Endothelial cell of umbilical vein (primary cell): ENCODE measurements at regions not wholly inside any gene's neighbourhood (a gene's known extent, or its start where the extent isn't known, plus 50 kb on each side); places are given as distances from the start of the nearest gene placed in this dataset.

Source experiments
- BruUV-seq: library from RNA; stranded (reverse); fragments of 400-500 nt; replicated peaks from 2 replicates; lab custom pipeline; 2021; lab: Mats Ljungman, UMichigan
- CTCF ChIA-PET: fragments of 300-600, 350-600 bp; sonication (Branson Sonifier 250); formaldehyde crosslinking; loops from one replicate; lab custom pipeline; 2021; ENCODE audit warnings: antibody characterized with exemption, inconsistent platforms; lab: Charles Lee
- POLR2A ChIA-PET: fragments of 300-600, 350-600 bp; sonication (Branson Sonifier 250); formaldehyde crosslinking; loops from one replicate; lab custom pipeline; 2021; ENCODE audit warnings: antibody characterized with exemption, inconsistent platforms; lab: Charles Lee
- DNase-seq: peaks from one replicate; pipeline ENCODE4 v3.0.0-alpha.2; 2011; ENCODE audit warnings: low read depth, low spot score
- FAIRE-seq: peaks from 2 replicates; lab custom pipeline; 2011; peaks lifted over from hg19 to GRCh38; lab: Jason Lieb, UNC
- H2AFZ ChIP-seq: 2 replicates; pipeline ENCODE4 v1.6.0; 2012; ENCODE audit warnings: low read depth, low read length, control low read depth, inconsistent platforms
- H3K27ac ChIP-seq: 2 replicates; pipeline ENCODE4 v1.5.1; 2011; ENCODE audit warnings: low read depth, mild to moderate bottlenecking, control low read depth, low read length, moderate library complexity; ENCODE audit not compliant: insufficient read depth
- H3K27me3 ChIP-seq, 2 experiments: 2 replicates each; pipeline versions ENCODE4 v1.6.0 to v1.6.1; 2011; ENCODE audit warnings: low read length in 2 of 2, mixed read lengths in 1 of 2; ENCODE audit not compliant: control insufficient read depth in 2 of 2, insufficient read depth in 2 of 2
- H3K36me3 ChIP-seq, 2 experiments: 2 replicates in 1 of 2; 3 replicates in 1 of 2; pipeline ENCODE4 v1.5.1; 2011; ENCODE audit warnings: low read length in 2 of 2, mild to moderate bottlenecking in 1 of 2, moderate library complexity in 1 of 2; ENCODE audit not compliant: control insufficient read depth in 2 of 2, insufficient read depth in 2 of 2; ENCODE audit errors: extremely low read depth in 1 of 2
- H3K4me1 ChIP-seq: 3 replicates; pipeline ENCODE4 v1.5.1; 2011; ENCODE audit warnings: mild to moderate bottlenecking, low read length; ENCODE audit not compliant: control insufficient read depth, insufficient read depth; ENCODE audit errors: extremely low read depth
- H3K4me2 ChIP-seq: 2 replicates; pipeline ENCODE4 v1.6.1; 2011; ENCODE audit warnings: low read length, control low read depth, mixed read lengths; ENCODE audit not compliant: insufficient read depth
- H3K4me3 ChIP-seq, 3 experiments: fragments of 200-600 bp in 1 of 3; sonication (generic), shearing (Covaris generic) in 1 of 3; replicated peaks in 1 of 3; 2 replicates each; pipeline ENCODE4 v1.5.1; 2011 to 2016; ENCODE audit warnings: control low read depth in 3 of 3, low read length in 3 of 3, mild to moderate bottlenecking in 2 of 3, inconsistent platforms in 1 of 3, low read depth in 1 of 3, moderate library complexity in 1 of 3; ENCODE audit not compliant: insufficient read depth in 1 of 3
- H3K79me2 ChIP-seq: 2 replicates; pipeline ENCODE4 v1.6.0; 2012; ENCODE audit warnings: low read length, inconsistent platforms; ENCODE audit not compliant: control insufficient read depth, insufficient read depth
- H3K9ac ChIP-seq: replicated peaks from 2 replicates; pipeline ENCODE3; 2011; ENCODE audit warnings: low read length, control low read depth; ENCODE audit not compliant: insufficient read depth; ENCODE audit errors: extremely low read depth
- H3K9me1 ChIP-seq: replicated peaks from 3 replicates; pipeline ENCODE4 v1.6.0; 2011; ENCODE audit warnings: mild to moderate bottlenecking, low read length; ENCODE audit not compliant: control insufficient read depth, insufficient read depth; ENCODE audit errors: extremely low read depth
- H3K9me3 ChIP-seq: replicated peaks from 2 replicates; pipeline ENCODE4 v1.5.1; 2012; ENCODE audit warnings: low read length, inconsistent platforms; ENCODE audit not compliant: control insufficient read depth, insufficient read depth
- H4K20me1 ChIP-seq: replicated peaks from 2 replicates; pipeline ENCODE3; 2011; ENCODE audit warnings: mild to moderate bottlenecking, low read length; ENCODE audit not compliant: control insufficient read depth, insufficient read depth; ENCODE audit errors: extremely low read depth
- EZH2 ChIP-seq: IDR thresholded peaks from 2 replicates; pipeline ENCODE4 v1.6.1; 2012; ENCODE audit warnings: borderline replicate concordance, low read depth, mild to moderate bottlenecking, moderate library complexity, low read length, inconsistent platforms; ENCODE audit not compliant: severe bottlenecking
- FOS ChIP-seq: IDR thresholded peaks from 2 replicates; pipeline ENCODE4 v1.6.1; 2011; ENCODE audit warnings: mild to moderate bottlenecking, low read length, moderate library complexity, borderline replicate concordance; ENCODE audit not compliant: insufficient read depth
- GATA2 ChIP-seq: IDR thresholded peaks from 2 replicates; pipeline ENCODE4 v1.7.0; 2011; ENCODE audit warnings: low read depth, mild to moderate bottlenecking, moderate library complexity, mixed read lengths, low read length; ENCODE audit not compliant: insufficient read length, insufficient read depth
- JUN ChIP-seq: IDR thresholded peaks from 2 replicates; pipeline ENCODE4 v1.6.1; 2011; ENCODE audit warnings: borderline replicate concordance, low read depth; ENCODE audit not compliant: insufficient read length, insufficient read depth
- MYC ChIP-seq: IDR thresholded peaks from one replicate; pipeline ENCODE4 v1.6.1; 2011; ENCODE audit warnings: mild to moderate bottlenecking, low read depth, low read length
- POLR2A ChIP-seq: IDR thresholded peaks from 2 replicates; pipeline ENCODE4 v1.6.1; 2012; ENCODE audit warnings: low read depth, mild to moderate bottlenecking, control low read depth, low read length
- POLR2AphosphoS5 ChIP-seq: IDR thresholded peaks from 2 replicates; pipeline ENCODE4 v1.6.1; 2012; ENCODE audit warnings: low read depth, mild to moderate bottlenecking, control low read depth, low read length, moderate library complexity; ENCODE audit not compliant: insufficient read depth
- dilution Hi-C: fragments of 300-500 bp; cut with MboI; formaldehyde crosslinking; loops from one replicate; pipeline ENCODE4 v1.15.0; 2019; ENCODE audit warnings: low sequenced_read_pairs; ENCODE audit not compliant: extremely low pct_ligation_motif_present
- intact Hi-C: fragments of 100-400 bp; cut with micrococcal nuclease; formaldehyde crosslinking; loops from one replicate; pipeline ENCODE4 v1.10.0; 2022
- TF ChIP-seq, protein P1 (sequence below): IDR thresholded peaks from 2 replicates; pipeline ENCODE4 v1.6.1; 2011; ENCODE audit not compliant: insufficient read depth, insufficient read length
- TF ChIP-seq, protein P2 (sequence below), 2 donors: IDR thresholded peaks; 1 replicate in 1 of 2; 2 replicates in 1 of 2; pipeline ENCODE4 v1.5.1; 2011; ENCODE audit warnings: low read length in 2 of 2, mild to moderate bottlenecking in 2 of 2, moderate library complexity in 2 of 2, control low read depth in 1 of 2, inconsistent platforms in 1 of 2, low read depth in 1 of 2; ENCODE audit not compliant: insufficient read depth in 1 of 2; ENCODE audit errors: extremely low read depth in 1 of 2

DNA sequence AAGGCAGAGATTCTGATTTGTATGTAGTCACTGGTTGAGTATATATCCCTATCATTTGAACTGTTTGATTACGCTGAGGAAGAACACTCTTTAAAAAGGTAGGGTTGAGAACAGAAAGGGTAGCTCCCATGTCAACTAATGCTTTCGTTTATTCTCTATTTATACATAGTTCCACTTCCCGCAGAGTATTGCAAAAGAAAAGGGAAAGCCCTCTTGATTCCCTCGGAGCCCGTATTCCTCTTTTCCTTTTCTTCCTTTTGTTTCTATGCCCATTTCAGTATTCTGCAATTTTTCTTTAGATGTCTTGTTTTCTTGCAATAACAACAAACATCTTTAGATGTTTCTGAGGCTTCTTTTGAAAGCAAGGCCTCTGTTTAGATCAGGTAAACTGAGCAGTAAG, 78.2 kb downstream of the DNTTIP2 start:
- H3K4me1 ChIP-seq = peaks cover 53% of the 10 kb centered on the region
- no peaks in the 10 kb centered on the region for H3K9me3 ChIP-seq
- no peak for TF ChIP-seq POLR2AphosphoS5
- TF ChIP-seq POLR2A = no peak
- TF ChIP-seq, protein P1, sequence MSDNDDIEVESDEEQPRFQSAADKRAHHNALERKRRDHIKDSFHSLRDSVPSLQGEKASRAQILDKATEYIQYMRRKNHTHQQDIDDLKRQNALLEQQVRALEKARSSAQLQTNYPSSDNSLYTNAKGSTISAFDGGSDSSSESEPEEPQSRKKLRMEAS = no peak
- TF ChIP-seq FOS = no peak
- no peak for TF ChIP-seq GATA2
- no peak for TF ChIP-seq MYC
- no peak for TF ChIP-seq JUN
- TF ChIP-seq, protein P2, sequence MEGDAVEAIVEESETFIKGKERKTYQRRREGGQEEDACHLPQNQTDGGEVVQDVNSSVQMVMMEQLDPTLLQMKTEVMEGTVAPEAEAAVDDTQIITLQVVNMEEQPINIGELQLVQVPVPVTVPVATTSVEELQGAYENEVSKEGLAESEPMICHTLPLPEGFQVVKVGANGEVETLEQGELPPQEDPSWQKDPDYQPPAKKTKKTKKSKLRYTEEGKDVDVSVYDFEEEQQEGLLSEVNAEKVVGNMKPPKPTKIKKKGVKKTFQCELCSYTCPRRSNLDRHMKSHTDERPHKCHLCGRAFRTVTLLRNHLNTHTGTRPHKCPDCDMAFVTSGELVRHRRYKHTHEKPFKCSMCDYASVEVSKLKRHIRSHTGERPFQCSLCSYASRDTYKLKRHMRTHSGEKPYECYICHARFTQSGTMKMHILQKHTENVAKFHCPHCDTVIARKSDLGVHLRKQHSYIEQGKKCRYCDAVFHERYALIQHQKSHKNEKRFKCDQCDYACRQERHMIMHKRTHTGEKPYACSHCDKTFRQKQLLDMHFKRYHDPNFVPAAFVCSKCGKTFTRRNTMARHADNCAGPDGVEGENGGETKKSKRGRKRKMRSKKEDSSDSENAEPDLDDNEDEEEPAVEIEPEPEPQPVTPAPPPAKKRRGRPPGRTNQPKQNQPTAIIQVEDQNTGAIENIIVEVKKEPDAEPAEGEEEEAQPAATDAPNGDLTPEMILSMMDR (IDR thresholded peaks at IDR 0.05; ENCODE audit: extremely low read depth in 1 of 2, insufficient read depth in 1 of 2, low read depth in 1 of 2, low read length in 2 of 2) = no peak
- no peak for TF ChIP-seq EZH2
- POLR2A ChIA-PET = no interaction called here
- CTCF ChIA-PET = no interaction called here
- H3K36me3 ChIP-seq = no peaks in the 10 kb centered on the region
- no peak overlapping the region for H3K4me3 ChIP-seq
- H3K4me2 ChIP-seq = no peak overlapping the region
- DNase-seq = no peak
- dilution Hi-C loops = loop anchor here (25.0 kb wide), 1 partner anchor 139 kb away; no protein-coding TSS in a partner anchor
- no peak overlapping the region for H3K9ac ChIP-seq
- no peak overlapping the region for H2AFZ ChIP-seq
- no peaks in the 10 kb centered on the region for H3K9me1 ChIP-seq
- BruUV-seq = no TSS peak
- H3K27ac ChIP-seq = no peak overlapping the region
- H3K27me3 ChIP-seq = no peaks in the 10 kb centered on the region
- H3K79me2 ChIP-seq = no peaks in the 10 kb centered on the region
- intact Hi-C loops = loop anchor here (5.0 kb wide), 1 partner anchor 109 kb away; no protein-coding TSS in a partner anchor
- H4K20me1 ChIP-seq = no peaks in the 10 kb centered on the region
- FAIRE-seq = no peak
